A549 (cell line): ENCODE measurements at regions not wholly inside any gene's neighbourhood (a gene's known extent, or its start where the extent isn't known, plus 50 kb on each side); places are given as distances from the start of the nearest gene placed in this dataset.

Experiments
- ATAC-seq, 2 experiments: fragments of 200-7000 bp in 1 of 2; fragments of >200 bp in 1 of 2; cut with Nextera tagmentation in 1 of 2; cut with Tn5 transposase in 1 of 2; 3 replicates each; pipeline versions ENCODE4 v1.8.0 to v1.9.1; 2018 to 2020; ENCODE audit warnings: mild to moderate bottlenecking in 1 of 2, moderate library complexity in 1 of 2
- CTCF ChIA-PET: fragments of 300-600 bp; sonication (Branson Sonifier 250); formaldehyde crosslinking; extraction: SDS; loops from one replicate; lab custom pipeline; 2021; ENCODE audit warnings: antibody characterized with exemption, inconsistent platforms; lab: Yijun Ruan, JAX
- POLR2A ChIA-PET: fragments of 350-600 bp; formaldehyde crosslinking; extraction: SDS; loops from one replicate; lab custom pipeline; 2021; ENCODE audit warnings: antibody characterized with exemption, inconsistent platforms; lab: Yijun Ruan, JAX
- DNase-seq, 2 experiments: peaks; one replicate each; pipeline versions ENCODE4 v3.0.0 to v3.0.0-alpha.2; 2011 to 2016; ENCODE audit warnings: low read depth in 1 of 2, low spot score in 1 of 2
- FAIRE-seq: peaks from 2 replicates; lab custom pipeline; 2011; peaks lifted over from hg19 to GRCh38; lab: Jason Lieb, UNC
- H3K27ac ChIP-seq, 2 experiments: fragments of >200 bp; sonication (Bioruptor Twin); formaldehyde crosslinking; 3 replicates each; pipeline ENCODE4 v1.5.1; 2016 to 2017
- H3K4me1 ChIP-seq: fragments of >200 bp; sonication (Bioruptor Twin); formaldehyde crosslinking; 3 replicates; pipeline ENCODE4 v1.6.1; 2016
- H3K4me2 ChIP-seq: fragments of >200 bp; sonication (Bioruptor Twin); formaldehyde crosslinking; 3 replicates; pipeline ENCODE4 v1.6.1; 2016
- H3K4me3 ChIP-seq: fragments of >200 bp; sonication (Bioruptor Twin); formaldehyde crosslinking; 3 replicates; pipeline ENCODE4 v1.5.1; 2016
- H3K9me3 ChIP-seq: fragments of >200 bp; sonication (Bioruptor Twin); formaldehyde crosslinking; 3 replicates; pipeline ENCODE4 v1.6.1; 2016
- BHLHE40 ChIP-seq: IDR thresholded peaks from 2 replicates; pipeline ENCODE4 v1.6.1; 2012; ENCODE audit warnings: low read depth, low read length, inconsistent platforms
- CBX2 ChIP-seq: fragments of 200-600 bp; sonication (generic); IDR thresholded peaks from 2 replicates; pipeline ENCODE4 v1.6.1; 2016; ENCODE audit warnings: low read depth, mild to moderate bottlenecking, borderline replicate concordance
- CBX8 ChIP-seq: fragments of 200-600 bp; sonication (generic); IDR thresholded peaks from 2 replicates; pipeline ENCODE4 v1.6.1; 2016
- CHD4 ChIP-seq: fragments of 200-600 bp; sonication (generic); IDR thresholded peaks from 2 replicates; pipeline ENCODE4 v1.6.1; 2016; ENCODE audit warnings: antibody characterized with exemption, mild to moderate bottlenecking, borderline replicate concordance
- EHF ChIP-seq: fragments of 250-450 bp; sonication (Bioruptor Pico); IDR thresholded peaks from 2 replicates; pipeline ENCODE4 v1.5.0; 2020; ENCODE audit warnings: mild to moderate bottlenecking
- EP300 ChIP-seq, 2 experiments: fragments of >200 bp; sonication (Bioruptor Twin); formaldehyde crosslinking; IDR thresholded peaks; 2 replicates in 1 of 2; 3 replicates in 1 of 2; pipeline ENCODE4 v1.6.1; 2016 to 2017
- FOSL2 ChIP-seq, 2 experiments: fragments of 450-650 bp in 1 of 2; fragments of >200 bp in 1 of 2; sonication (Bioruptor Twin) in 1 of 2; formaldehyde crosslinking; IDR thresholded peaks; 2 replicates each; pipeline versions ENCODE4 v1.5.0 to v1.6.1; 2016 to 2020; ENCODE audit warnings: mild to moderate bottlenecking in 1 of 2, moderate library complexity in 1 of 2
- FOXS1 ChIP-seq: fragments of 250-450 bp; sonication (Bioruptor Pico); IDR thresholded peaks from 2 replicates; pipeline ENCODE4 v1.5.0; 2020; ENCODE audit warnings: mild to moderate bottlenecking, moderate library complexity
- GATA3 ChIP-seq: IDR thresholded peaks from 2 replicates; pipeline ENCODE4 v1.6.1; 2012; ENCODE audit warnings: borderline replicate concordance
- HOXA7 ChIP-seq: fragments of 250-450 bp; sonication (Bioruptor Pico); IDR thresholded peaks from 2 replicates; pipeline ENCODE4 v1.5.0; 2020; ENCODE audit warnings: mild to moderate bottlenecking, moderate library complexity
- HOXB5 ChIP-seq: fragments of 250-450 bp; sonication (Bioruptor Pico); IDR thresholded peaks from 2 replicates; pipeline ENCODE4 v1.5.0; 2020; ENCODE audit warnings: mild to moderate bottlenecking, moderate library complexity
- JUN ChIP-seq, 2 experiments: fragments of >200 bp; sonication (Bioruptor Twin); formaldehyde crosslinking; IDR thresholded peaks; 2 replicates in 1 of 2; 3 replicates in 1 of 2; pipeline ENCODE4 v1.6.1; 2016 to 2017
- KDM1A ChIP-seq: fragments of 200-600 bp; sonication (generic); IDR thresholded peaks from 2 replicates; pipeline ENCODE4 v1.6.1; 2016; ENCODE audit warnings: low read depth, mild to moderate bottlenecking
- MAFK ChIP-seq: fragments of 450-650 bp; IDR thresholded peaks from 2 replicates; pipeline ENCODE4 v1.6.1; 2014; ENCODE audit not compliant: partially characterized antibody
- NFE2L2 ChIP-seq: fragments of 150-350 bp; conservative IDR thresholded peaks from 2 replicates; pipeline ENCODE4 v1.6.1; 2014; ENCODE audit warnings: low read length
- NR3C1 ChIP-seq: fragments of >200 bp; sonication (Bioruptor Twin); formaldehyde crosslinking; IDR thresholded peaks from 3 replicates; pipeline ENCODE4 v1.6.1; 2017
- PHF8 ChIP-seq: fragments of 200-600 bp; sonication (generic); IDR thresholded peaks from 2 replicates; pipeline ENCODE4 v1.6.1; 2016; ENCODE audit warnings: low read depth, mild to moderate bottlenecking, antibody characterized with exemption, moderate library complexity, borderline replicate concordance
- RAD21 ChIP-seq, 2 experiments: fragments of >200 bp in 1 of 2; sonication (Bioruptor Twin) in 1 of 2; formaldehyde crosslinking in 1 of 2; IDR thresholded peaks in 1 of 2; conservative IDR thresholded peaks in 1 of 2; 2 replicates in 1 of 2; 3 replicates in 1 of 2; pipeline ENCODE4 v1.6.1; 2012 to 2018; ENCODE audit warnings: inconsistent platforms in 1 of 2
- RARB ChIP-seq: fragments of 250-450 bp; sonication (Bioruptor Pico); IDR thresholded peaks from 2 replicates; pipeline ENCODE4 v1.8.0; 2021; ENCODE audit warnings: mild to moderate bottlenecking, moderate library complexity
- RCOR1 ChIP-seq: fragments of 150-350 bp; IDR thresholded peaks from 2 replicates; pipeline ENCODE4 v1.6.1; 2014; ENCODE audit warnings: antibody characterized with exemption, low read length, low read depth
- RFX5 ChIP-seq: fragments of 450-650 bp; IDR thresholded peaks from 2 replicates; pipeline ENCODE4 v1.7.1; 2014; ENCODE audit warnings: antibody characterized with exemption, mild to moderate bottlenecking, moderate library complexity
- SREBF2 ChIP-seq: fragments of 450-650 bp; IDR thresholded peaks from 2 replicates; pipeline ENCODE4 v1.6.1; 2014; ENCODE audit warnings: mild to moderate bottlenecking, moderate library complexity
- ZC3H11A ChIP-seq: fragments of 450-650 bp; IDR thresholded peaks from 2 replicates; pipeline ENCODE4 v1.6.1; 2014; ENCODE audit warnings: antibody characterized with exemption, mild to moderate bottlenecking
- ZSCAN20 ChIP-seq: fragments of 250-450 bp; sonication (Bioruptor Pico); IDR thresholded peaks from 2 replicates; pipeline ENCODE4 v1.8.0; 2022; ENCODE audit warnings: mild to moderate bottlenecking, moderate library complexity
- WGBS: methylation state at CpG from one replicate; pipeline ENCODE4 v1.1.6; 2017; ENCODE audit errors: missing lambda C conversion rate; 5-methylcytosine and 5-hydroxymethylcytosine counted together
- TF ChIP-seq, protein P1 (sequence below): IDR thresholded peaks from 2 replicates; pipeline ENCODE4 v1.6.1; 2012
- TF ChIP-seq, protein P2 (sequence below): IDR thresholded peaks from 2 replicates; pipeline ENCODE4 v1.6.1; 2012
- TF ChIP-seq, protein P3 (sequence below): fragments of 250-450 bp; sonication (Bioruptor Pico); IDR thresholded peaks from 2 replicates; pipeline ENCODE4 v1.5.0; 2021; ENCODE audit warnings: mild to moderate bottlenecking, moderate library complexity, borderline replicate concordance

DNA sequence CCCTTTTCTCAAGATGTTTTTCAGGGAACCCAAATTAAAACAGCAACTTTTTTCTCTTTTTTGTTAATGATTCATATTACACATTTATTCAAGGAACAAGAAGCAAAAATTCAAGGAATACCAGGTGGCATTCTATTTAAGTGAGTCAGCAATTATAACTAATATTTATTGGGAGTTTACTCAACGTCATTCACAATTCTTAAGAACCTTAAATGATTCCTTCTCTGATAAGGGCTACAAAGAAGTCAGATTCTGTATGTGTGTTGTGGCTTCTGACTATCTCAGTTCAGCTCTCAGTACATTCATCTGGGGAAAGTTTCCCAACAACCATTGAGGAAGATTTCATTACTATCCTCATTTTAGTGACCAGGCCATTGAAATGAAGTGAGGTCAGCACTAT lies 470.7 kb upstream of the AKR1E2 start:
- H3K4me1 ChIP-seq, result peaks cover 45% of the 10 kb centered on the region
- ChIA-PET POLR2A (no interaction called here), CTCF (no interaction called here)
- no peak for DNase-seq
- TF ChIP-seq HOXA7 (CRISPR knock-in tag), result no peak
- TF ChIP-seq NFE2L2, result 0 out of 2 replicates have a peak, but pooled peaks have one; percentile 31
- TF ChIP-seq, protein P1, sequence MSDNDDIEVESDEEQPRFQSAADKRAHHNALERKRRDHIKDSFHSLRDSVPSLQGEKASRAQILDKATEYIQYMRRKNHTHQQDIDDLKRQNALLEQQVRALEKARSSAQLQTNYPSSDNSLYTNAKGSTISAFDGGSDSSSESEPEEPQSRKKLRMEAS, result no peak
- peak; percentile 90 for TF ChIP-seq MAFK
- no peak for TF ChIP-seq RARB (CRISPR knock-in tag)
- TF ChIP-seq FOSL2 (IDR thresholded peaks at IDR 0.05), result no peak
- peak; percentile 47 for TF ChIP-seq FOSL2 (CRISPR knock-in tag; IDR thresholded peaks at IDR 0.05)
- TF ChIP-seq EP300 (IDR thresholded peaks at IDR 0.05), result no peak
- TF ChIP-seq HOXB5, result no peak
- no peak for TF ChIP-seq RCOR1
- peak overlapping the region; percentile 67 to 77; a peak in 4 of 6 replicates for H3K27ac ChIP-seq
- no peak overlapping the region for H3K4me3 ChIP-seq
- no peak for ATAC-seq
- 20% methylated on average over 1 of the region's 1 CpG for WGBS
- H3K9me3 ChIP-seq, result no peaks in the 10 kb centered on the region
- FAIRE-seq, result no peak
- H3K4me2 ChIP-seq, result peak overlapping the region; percentile 77; the same call in 2 of the 3 replicates

DNA sequence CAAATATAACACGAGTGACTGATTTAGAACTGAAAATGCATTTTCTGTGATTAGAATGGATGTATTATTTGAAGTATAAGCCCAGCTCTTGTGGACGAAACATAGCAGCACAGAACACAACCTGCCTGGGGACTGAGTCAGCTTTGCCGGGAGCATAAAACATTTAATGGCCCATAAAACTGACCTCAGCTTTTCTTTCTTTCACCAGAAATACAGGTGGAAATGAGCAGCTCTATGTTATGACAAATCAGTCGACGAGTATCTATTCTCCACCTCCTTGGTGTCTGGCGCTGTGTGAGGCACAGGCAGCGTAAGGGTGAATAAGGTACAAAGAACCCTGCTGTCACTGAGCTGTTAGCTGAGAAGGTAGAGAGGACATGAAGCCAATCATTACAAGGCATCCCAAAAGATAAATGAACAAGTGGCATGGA lies 471.6 kb upstream of the AKR1E2 start:
- ChIA-PET CTCF (interaction anchor here (0.6 to 0.7 kb wide), 2 partner anchors 88 to 413 kb away, joined by 3 read pairs; no protein-coding TSS in a partner anchor), POLR2A (interaction anchor here (1.6 kb wide), 1 partner anchor 569 kb away, joined by 8 read pairs; the partner anchor contains the start of gene KLF6)
- H3K4me1 ChIP-seq, result peaks cover 45% of the 10 kb centered on the region
- FAIRE-seq, result no peak
- peak overlapping the region; percentile 67 to 77 for H3K27ac ChIP-seq
- peak overlapping the region; percentile 77 for H3K4me2 ChIP-seq
- 27% methylated on average over 7 of the region's 7 CpGs for WGBS
- TF ChIP-seq HOXB5 (0 out of 2 replicates have a peak, but pooled peaks have one; percentile 39), ZC3H11A (no peak), KDM1A (no peak), CHD4 (no peak), SREBF2 (no peak)
- TF ChIP-seq, protein P2, sequence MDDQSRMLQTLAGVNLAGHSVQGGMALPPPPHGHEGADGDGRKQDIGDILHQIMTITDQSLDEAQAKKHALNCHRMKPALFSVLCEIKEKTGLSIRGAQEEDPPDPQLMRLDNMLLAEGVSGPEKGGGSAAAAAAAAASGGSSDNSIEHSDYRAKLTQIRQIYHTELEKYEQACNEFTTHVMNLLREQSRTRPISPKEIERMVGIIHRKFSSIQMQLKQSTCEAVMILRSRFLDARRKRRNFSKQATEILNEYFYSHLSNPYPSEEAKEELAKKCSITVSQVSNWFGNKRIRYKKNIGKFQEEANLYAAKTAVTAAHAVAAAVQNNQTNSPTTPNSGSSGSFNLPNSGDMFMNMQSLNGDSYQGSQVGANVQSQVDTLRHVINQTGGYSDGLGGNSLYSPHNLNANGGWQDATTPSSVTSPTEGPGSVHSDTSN, result no peak
- TF ChIP-seq, protein P1, result no peak
- ATAC-seq, result peak; percentile 74 to 79
- H3K4me3 ChIP-seq, result no peak overlapping the region
- peak; percentile 28 to 36 for DNase-seq
- H3K9me3 ChIP-seq, result no peaks in the 10 kb centered on the region

DNA sequence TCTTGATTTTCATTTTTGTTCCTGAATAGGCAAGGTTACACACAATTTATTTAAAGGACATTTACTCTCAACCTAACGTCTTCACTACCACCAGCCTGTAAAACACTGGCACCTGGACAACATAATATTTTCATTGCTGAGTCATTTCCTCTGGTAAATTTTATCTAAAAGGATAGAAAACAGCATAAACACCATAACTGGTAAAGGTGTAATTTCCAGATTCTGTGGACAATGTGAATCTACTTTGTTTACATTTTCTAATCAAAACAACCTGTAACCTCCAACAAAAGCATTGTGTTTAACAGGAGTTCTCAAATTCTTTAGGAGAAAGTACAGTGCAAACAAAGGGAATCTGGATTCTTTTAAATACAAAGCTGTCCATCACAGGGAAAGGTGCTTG lies 472.0 kb upstream of the AKR1E2 start:
- Histone ChIP-seq H3K9me3 (no peaks in the 10 kb centered on the region), H3K27ac (peak overlapping the region; percentile 67 to 77), H3K4me1 (peaks cover 43% of the 10 kb centered on the region), H3K4me3 (0 out of 3 replicates have a peak overlapping the region, but pooled peaks have one; percentile 7), H3K4me2 (peak overlapping the region; percentile 77)
- ATAC-seq (peak; percentile 63 to 76; a peak in 5 of 6 replicates), DNase-seq (peak; percentile 31 to 60), FAIRE-seq (peak; percentile 84)
- POLR2A ChIA-PET, result interaction anchor here (1.6 kb wide), 1 partner anchor 569 kb away, joined by 8 read pairs; the partner anchor contains the start of gene KLF6
- peak; percentile 61 for TF ChIP-seq MAFK
- no peak for TF ChIP-seq NR3C1
- peak; percentile 47 for TF ChIP-seq GATA3
- peak; percentile 15; the same call in 1 of the 2 replicates for TF ChIP-seq FOSL2 (IDR thresholded peaks at IDR 0.05)
- TF ChIP-seq FOSL2 (CRISPR knock-in tag; IDR thresholded peaks at IDR 0.05), result peak; percentile 62
- CTCF ChIA-PET, result interaction anchor here (0.6 kb wide), 1 partner anchor 88 kb away, joined by 3 read pairs; no protein-coding TSS in a partner anchor
- WGBS, result 0% methylated on average over 1 of the region's 1 CpG

DNA sequence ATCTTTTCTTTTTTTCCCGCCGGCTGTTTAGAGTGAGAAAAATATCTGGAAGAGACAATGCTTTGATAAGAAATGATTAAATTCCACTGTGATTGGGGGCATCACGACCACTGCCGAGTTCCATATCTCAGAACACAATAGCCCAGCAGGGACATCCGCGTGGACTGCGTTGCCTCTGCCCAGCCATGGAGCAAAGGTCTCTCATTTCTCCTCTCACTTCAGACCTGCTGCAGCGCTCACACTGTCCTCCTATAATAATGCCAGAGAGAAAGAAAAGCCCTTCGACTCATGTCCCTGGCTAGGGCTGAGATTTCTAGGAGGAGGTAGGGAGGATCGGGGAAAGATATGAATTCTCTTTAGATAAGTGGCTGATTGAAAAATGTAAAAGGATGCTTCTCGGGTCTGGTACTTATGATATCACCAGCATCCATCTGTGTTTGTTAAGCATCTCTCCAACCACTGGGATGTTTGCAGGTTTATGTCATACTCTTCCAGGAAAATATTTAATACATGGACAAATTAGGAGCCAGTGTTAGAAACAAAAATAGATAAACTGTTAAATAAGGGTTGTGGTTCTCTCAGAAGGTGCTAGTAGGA lies 472.9 kb upstream of the AKR1E2 start:
- POLR2A ChIA-PET, result no interaction called here
- ATAC-seq (no peak; a peak in 1 of 6 replicates), FAIRE-seq (no peak), DNase-seq (no peak)
- Histone ChIP-seq H3K9me3 (no peaks in the 10 kb centered on the region), H3K4me2 (peak overlapping the region; percentile 77), H3K4me3 (no peak overlapping the region), H3K4me1 (peaks cover 42% of the 10 kb centered on the region), H3K27ac (peak overlapping the region; percentile 67 to 77; a peak in 5 of 6 replicates)
- CTCF ChIA-PET, result no interaction called here
- 88% methylated on average over 11 of the region's 11 CpGs for WGBS
- TF ChIP-seq CBX2 (no peak), RAD21 (conservative IDR thresholded peaks at IDR 0.05 in 1 of 2, IDR thresholded peaks at IDR 0.05 in 1 of 2) (no peak), JUN (IDR thresholded peaks at IDR 0.05) (no peak), HOXB5 (no peak), RFX5 (no peak), PHF8 (no peak), BHLHE40 (no peak), CBX8 (no peak), ZSCAN20 (CRISPR knock-in tag) (no peak), EHF (no peak), FOXS1 (CRISPR knock-in tag) (no peak), MAFK (no peak)
- TF ChIP-seq, protein P3, sequence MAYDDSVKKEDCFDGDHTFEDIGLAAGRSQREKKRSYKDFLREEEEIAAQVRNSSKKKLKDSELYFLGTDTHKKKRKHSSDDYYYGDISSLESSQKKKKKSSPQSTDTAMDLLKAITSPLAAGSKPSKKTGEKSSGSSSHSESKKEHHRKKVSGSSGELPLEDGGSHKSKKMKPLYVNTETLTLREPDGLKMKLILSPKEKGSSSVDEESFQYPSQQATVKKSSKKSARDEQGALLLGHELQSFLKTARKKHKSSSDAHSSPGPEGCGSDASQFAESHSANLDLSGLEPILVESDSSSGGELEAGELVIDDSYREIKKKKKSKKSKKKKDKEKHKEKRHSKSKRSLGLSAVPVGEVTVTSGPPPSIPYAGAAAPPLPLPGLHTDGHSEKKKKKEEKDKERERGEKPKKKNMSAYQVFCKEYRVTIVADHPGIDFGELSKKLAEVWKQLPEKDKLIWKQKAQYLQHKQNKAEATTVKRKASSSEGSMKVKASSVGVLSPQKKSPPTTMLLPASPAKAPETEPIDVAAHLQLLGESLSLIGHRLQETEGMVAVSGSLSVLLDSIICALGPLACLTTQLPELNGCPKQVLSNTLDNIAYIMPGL (CRISPR knock-in tag), result no peak
